Esophagus squamous epithelium (tissue), 5 donors: ENCODE measurements at regions not wholly inside any gene's neighbourhood (a gene's known extent, or its start where the extent isn't known, plus 50 kb on each side); places are given as distances from the start of the nearest gene placed in this dataset.

Source experiments
- DNase-seq: peaks from one replicate; lab custom pipeline; 2025; lab: John Stamatoyannopoulos, UW
- H3K27ac ChIP-seq, 4 donors: fragments of 200-600 bp; sonication (generic); one replicate each; pipeline ENCODE4 v1.5.1; 2016 to 2019; ENCODE audit warnings: mild to moderate bottlenecking in 1 of 4
- H3K27me3 ChIP-seq, 4 donors: fragments of 200-600 bp; sonication (generic); 1 replicate in 3 of 4; 2 replicates in 1 of 4; pipeline versions ENCODE4 v1.5.1 to v1.6.0; 2017 to 2021; ENCODE audit warnings: antibody characterized with exemption in 1 of 4
- H3K36me3 ChIP-seq, 3 donors: fragments of 200-600 bp; sonication (generic); one replicate each; pipeline ENCODE4 v1.5.1; 2016 to 2019
- H3K4me1 ChIP-seq, 3 donors: fragments of 200-600 bp; sonication (generic); one replicate each; pipeline ENCODE4 v1.5.1; 2017 to 2019
- H3K4me3 ChIP-seq, 4 donors: fragments of 200-600 bp; sonication (generic); 1 replicate in 3 of 4; 2 replicates in 1 of 4; pipeline ENCODE4 v1.5.1; 2016 to 2019; ENCODE audit warnings: mild to moderate bottlenecking in 2 of 4, moderate library complexity in 1 of 4
- H3K9me3 ChIP-seq, 3 donors: fragments of 200-600 bp; sonication (generic); one replicate each; pipeline ENCODE4 v1.5.1; 2016 to 2019
- CTCF ChIP-seq, 6 experiments: fragments of 450-650 bp in 4 of 6; fragments of 200-600 bp in 2 of 6; sonication (generic) in 2 of 6; IDR thresholded peaks; one replicate each; pipeline ENCODE4 v1.5.1; 2016 to 2019; ENCODE audit warnings: antibody characterized with exemption in 6 of 6, mild to moderate bottlenecking in 4 of 6, moderate library complexity in 4 of 6
- POLR2A ChIP-seq, 4 donors: fragments of 450-650 bp; IDR thresholded peaks; one replicate each; pipeline ENCODE4 v1.6.1; 2017; ENCODE audit warnings: antibody characterized with exemption in 4 of 4, mild to moderate bottlenecking in 4 of 4, moderate library complexity in 3 of 4
- WGBS, 2 donors: methylation state at CpG; one replicate each; pipeline ENCODE4 v1.1.5; 2018; 5-methylcytosine and 5-hydroxymethylcytosine counted together
- intact Hi-C: fragments of 100-400 bp; cut with DNase I; formaldehyde crosslinking; loops from one replicate; pipeline ENCODE4 v1.15.0; 2022
- donor health status: DM: yes; HTN: yes; CAD: no.

DNA sequence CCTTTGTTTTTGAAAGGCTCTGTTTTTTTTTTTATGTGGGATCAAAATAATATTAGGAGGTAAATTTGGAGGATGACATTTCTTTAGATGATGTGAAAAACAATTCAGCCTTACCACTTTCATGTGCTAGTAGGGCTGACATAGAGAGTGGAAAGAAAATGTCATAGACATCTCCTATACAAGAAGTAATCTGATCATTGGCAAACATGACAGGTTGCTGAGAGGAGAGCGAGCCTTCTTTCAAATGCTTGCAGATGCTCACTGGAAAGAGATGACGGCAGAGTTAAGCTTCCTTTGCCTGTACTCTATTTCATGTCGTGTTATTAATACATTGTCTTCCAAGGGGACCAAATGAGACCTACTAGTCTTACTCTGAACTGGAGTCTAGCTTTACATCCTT lies 160.1 kb upstream of the DAP start:
- H3K36me3 ChIP-seq = no peaks in the 10 kb centered on the region
- intact Hi-C loops = no loop called here
- H3K9me3 ChIP-seq = no peaks in the 10 kb centered on the region
- no peak overlapping the region for H3K27ac ChIP-seq
- peaks cover 0 to 10% (median 0%) of the 10 kb centered on the region in 4 donors for H3K27me3 ChIP-seq
- DNase-seq = no peak
- H3K4me1 ChIP-seq = no peaks in the 10 kb centered on the region
- 79 to 82% methylated on average over 3 of the region's 3 CpGs for WGBS, 2 donors
- no peak for TF ChIP-seq CTCF (IDR thresholded peaks at IDR 0.05)
- TF ChIP-seq POLR2A (IDR thresholded peaks at IDR 0.05) = no peak
- no peak overlapping the region for H3K4me3 ChIP-seq

GRCh38 chr5:10920400-10920799 lies 159.4 kb upstream of the DAP start:
- intact Hi-C loops = no loop called here
- TF ChIP-seq POLR2A (IDR thresholded peaks at IDR 0.05) = no peak
- no peak overlapping the region for H3K27ac ChIP-seq
- 76 to 77% methylated on average over 2 of the region's 2 CpGs for WGBS, 2 donors
- peaks cover 0 to 10% (median 0%) of the 10 kb centered on the region in 4 donors for H3K27me3 ChIP-seq
- no peaks in the 10 kb centered on the region for H3K9me3 ChIP-seq
- no peaks in the 10 kb centered on the region for H3K4me1 ChIP-seq
- no peak for DNase-seq
- no peaks in the 10 kb centered on the region for H3K36me3 ChIP-seq
- H3K4me3 ChIP-seq = no peak overlapping the region

DNA sequence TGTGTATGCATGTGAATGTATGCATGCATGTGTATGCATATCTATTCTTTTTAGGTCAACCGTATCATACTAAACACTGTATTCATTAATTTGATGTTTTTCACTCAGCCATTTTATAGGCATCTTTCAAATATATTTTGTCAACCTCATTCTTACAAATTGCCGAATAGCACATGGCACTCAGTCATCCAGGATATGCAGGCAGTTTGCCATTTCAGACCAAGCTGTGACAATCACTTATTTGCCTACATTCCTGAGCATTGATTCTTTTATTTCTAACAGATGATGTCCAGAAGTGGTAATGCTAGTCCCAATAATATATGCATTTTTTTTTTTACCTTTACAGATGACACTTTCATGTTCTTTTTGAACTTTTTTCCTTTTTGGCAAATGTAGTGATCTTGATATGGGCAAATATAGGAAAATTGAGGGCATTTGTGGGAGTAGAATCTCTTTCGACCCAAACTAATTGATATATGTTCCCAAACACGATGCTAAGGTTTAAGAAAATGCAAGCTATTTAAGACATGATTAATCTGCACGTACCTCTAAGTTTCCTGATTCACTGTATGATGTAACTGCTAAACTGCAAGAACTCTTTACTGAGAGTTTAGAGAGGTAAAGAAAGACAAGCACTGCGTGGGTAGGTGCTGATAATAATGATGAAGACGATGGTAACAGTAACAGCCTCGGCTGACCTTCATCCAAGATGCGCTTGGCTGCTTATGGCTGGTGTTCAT lies 153.9 kb upstream of the DAP start:
- 72 to 73% methylated on average over 9 of the region's 9 CpGs for WGBS, 2 donors
- Histone ChIP-seq H3K27me3 (no peaks in the 10 kb centered on the region), H3K27ac (no peak overlapping the region), H3K4me1 (no peaks in the 10 kb centered on the region), H3K36me3 (no peaks in the 10 kb centered on the region), H3K4me3 (no peak overlapping the region), H3K9me3 (no peaks in the 10 kb centered on the region)
- no peak for TF ChIP-seq POLR2A (IDR thresholded peaks at IDR 0.05)
- no peak for TF ChIP-seq CTCF (IDR thresholded peaks at IDR 0.05)
- intact Hi-C loops = no loop called here
- no peak for DNase-seq

DNA sequence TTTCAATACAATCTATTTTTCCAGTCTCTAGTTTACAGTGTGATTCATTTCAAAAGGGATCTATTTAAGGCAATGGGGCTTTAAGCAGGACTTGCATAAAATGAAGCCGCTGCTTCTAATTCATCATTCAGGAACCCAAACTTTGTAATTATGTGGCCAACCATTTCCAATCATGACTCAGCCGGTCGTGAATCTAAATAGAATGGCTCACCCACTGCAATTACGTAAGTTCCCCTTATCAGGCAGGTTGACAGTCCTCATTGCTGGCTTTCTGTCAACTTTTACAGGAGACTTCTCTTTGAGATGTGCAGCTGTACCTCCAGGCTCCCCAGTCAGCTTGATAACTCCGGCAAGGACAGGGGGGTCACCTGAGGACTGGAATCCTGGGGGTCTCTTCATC lies 152.8 kb upstream of the DAP start:
- no peaks in the 10 kb centered on the region for H3K36me3 ChIP-seq
- H3K27me3 ChIP-seq = no peaks in the 10 kb centered on the region
- no peak for TF ChIP-seq CTCF (IDR thresholded peaks at IDR 0.05)
- WGBS, 2 donors = 14 to 15% methylated on average over 5 of the region's 5 CpGs
- no peak for DNase-seq
- H3K27ac ChIP-seq = no peak overlapping the region
- H3K4me1 ChIP-seq = no peaks in the 10 kb centered on the region
- no peak overlapping the region for H3K4me3 ChIP-seq
- no peaks in the 10 kb centered on the region for H3K9me3 ChIP-seq
- intact Hi-C loops = no loop called here

GRCh38 chr5:10913181-10913810 lies 152.3 kb upstream of the DAP start:
- H3K36me3 ChIP-seq = no peaks in the 10 kb centered on the region
- 36% methylated on average over 2 of the region's 2 CpGs for WGBS, 2 donors
- DNase-seq = no peak
- TF ChIP-seq POLR2A (IDR thresholded peaks at IDR 0.05) = no peak
- no peak for TF ChIP-seq CTCF (IDR thresholded peaks at IDR 0.05)
- no peaks in the 10 kb centered on the region for H3K9me3 ChIP-seq
- H3K27me3 ChIP-seq = no peaks in the 10 kb centered on the region
- H3K4me3 ChIP-seq = no peak overlapping the region
- no peaks in the 10 kb centered on the region for H3K4me1 ChIP-seq
- intact Hi-C loops = no loop called here
- H3K27ac ChIP-seq = no peak overlapping the region
